Neutrophil (primary cell): ENCODE measurements at regions not wholly inside any gene's neighbourhood (a gene's known extent, or its start where the extent isn't known, plus 50 kb on each side); places are given as distances from the start of the nearest gene placed in this dataset.
A peak's percentile ranks its signal among the peaks of the same experiment; 100 is the strongest.

Experiments
- H3K27ac ChIP-seq: fragments of 200-600 bp; sonication (generic); 2 replicates; pipeline ENCODE4 v1.5.1; 2016; ENCODE audit warnings: mild to moderate bottlenecking, moderate library complexity
- H3K27me3 ChIP-seq: fragments of 200-600 bp; sonication (generic); 2 replicates; pipeline ENCODE4 v1.6.0; 2016; ENCODE audit warnings: mild to moderate bottlenecking
- H3K36me3 ChIP-seq: fragments of 200-600 bp; sonication (generic); 2 replicates; pipeline ENCODE4 v1.5.1; 2017
- H3K4me1 ChIP-seq, 2 experiments: fragments of 200-600 bp in 1 of 2; sonication (generic) in 1 of 2; 1 replicate in 1 of 2; 2 replicates in 1 of 2; pipeline versions ENCODE4 v1.5.1 to v1.6.1; 2013 to 2016; ENCODE audit warnings: low read depth in 1 of 2, low read length in 1 of 2, mild to moderate bottlenecking in 1 of 2, moderate library complexity in 1 of 2; ENCODE audit not compliant: control insufficient read depth in 1 of 2, insufficient read depth in 1 of 2
- H3K4me3 ChIP-seq, 2 experiments: fragments of 200-600 bp in 1 of 2; sonication (generic) in 1 of 2; 1 replicate in 1 of 2; 2 replicates in 1 of 2; pipeline ENCODE4 v1.5.1; 2013 to 2016; ENCODE audit warnings: low read depth in 1 of 2, low read length in 1 of 2, mild to moderate bottlenecking in 1 of 2, moderate library complexity in 1 of 2
- H3K9me3 ChIP-seq: fragments of 200-600 bp; sonication (generic); 2 replicates; pipeline ENCODE4 v1.5.1; 2016
- TF ChIP-seq, protein P1 (sequence below): fragments of 200-600 bp; sonication (generic); IDR thresholded peaks from 2 replicates; pipeline ENCODE4 v1.5.1; 2016; ENCODE audit warnings: antibody characterized with exemption

DNA sequence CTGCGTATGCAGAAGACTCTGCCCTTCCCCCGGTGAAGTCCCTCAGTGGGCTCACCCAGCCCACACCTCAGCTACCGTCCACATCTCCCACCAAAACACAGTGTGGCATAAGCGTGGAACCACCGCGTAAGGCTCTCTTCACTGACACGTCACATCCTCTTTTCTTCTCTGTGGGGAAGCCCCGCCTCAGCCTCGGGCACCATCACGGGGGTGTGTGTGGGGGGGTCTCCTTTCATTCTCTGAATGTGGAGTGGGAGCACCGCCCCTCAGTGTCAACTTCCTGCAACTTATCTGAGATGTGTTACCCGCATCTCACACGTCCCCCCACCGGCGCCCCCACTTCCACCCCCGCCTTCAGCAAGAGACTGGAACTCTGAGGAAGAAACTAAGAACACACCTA lies 388.4 kb upstream of the JARID2 start:
- H3K27me3 ChIP-seq, result no peaks in the 10 kb centered on the region
- H3K36me3 ChIP-seq, result no peaks in the 10 kb centered on the region
- peak overlapping the region; percentile 90 for H3K27ac ChIP-seq
- H3K9me3 ChIP-seq, result no peaks in the 10 kb centered on the region
- H3K4me1 ChIP-seq, result peaks cover 20 to 31% of the 10 kb centered on the region in 2 experiments
- peak overlapping the region; percentile 42 to 56 for H3K4me3 ChIP-seq
- TF ChIP-seq, protein P1, sequence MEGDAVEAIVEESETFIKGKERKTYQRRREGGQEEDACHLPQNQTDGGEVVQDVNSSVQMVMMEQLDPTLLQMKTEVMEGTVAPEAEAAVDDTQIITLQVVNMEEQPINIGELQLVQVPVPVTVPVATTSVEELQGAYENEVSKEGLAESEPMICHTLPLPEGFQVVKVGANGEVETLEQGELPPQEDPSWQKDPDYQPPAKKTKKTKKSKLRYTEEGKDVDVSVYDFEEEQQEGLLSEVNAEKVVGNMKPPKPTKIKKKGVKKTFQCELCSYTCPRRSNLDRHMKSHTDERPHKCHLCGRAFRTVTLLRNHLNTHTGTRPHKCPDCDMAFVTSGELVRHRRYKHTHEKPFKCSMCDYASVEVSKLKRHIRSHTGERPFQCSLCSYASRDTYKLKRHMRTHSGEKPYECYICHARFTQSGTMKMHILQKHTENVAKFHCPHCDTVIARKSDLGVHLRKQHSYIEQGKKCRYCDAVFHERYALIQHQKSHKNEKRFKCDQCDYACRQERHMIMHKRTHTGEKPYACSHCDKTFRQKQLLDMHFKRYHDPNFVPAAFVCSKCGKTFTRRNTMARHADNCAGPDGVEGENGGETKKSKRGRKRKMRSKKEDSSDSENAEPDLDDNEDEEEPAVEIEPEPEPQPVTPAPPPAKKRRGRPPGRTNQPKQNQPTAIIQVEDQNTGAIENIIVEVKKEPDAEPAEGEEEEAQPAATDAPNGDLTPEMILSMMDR, result no peak

DNA sequence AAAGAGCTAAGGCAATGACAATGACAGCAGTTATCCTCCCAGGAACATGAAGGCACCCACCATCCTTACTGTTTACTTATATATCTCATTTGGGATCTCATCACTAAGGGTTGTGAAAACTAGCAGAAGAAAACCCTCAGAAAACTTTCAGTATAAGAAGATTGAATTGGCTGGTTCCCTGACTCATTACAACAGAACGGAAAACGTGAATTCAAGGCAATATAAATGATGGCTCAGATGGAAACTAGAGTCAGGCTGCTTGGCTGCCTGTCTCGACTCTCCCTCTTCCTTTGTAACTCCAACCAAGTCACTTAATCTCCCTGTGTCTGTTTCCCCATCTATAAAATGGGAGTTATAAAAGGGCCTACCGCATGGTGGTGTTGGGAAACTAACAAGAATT lies 387.1 kb upstream of the JARID2 start:
- H3K27ac ChIP-seq, result peak overlapping the region; percentile 54
- H3K27me3 ChIP-seq, result no peaks in the 10 kb centered on the region
- H3K4me3 ChIP-seq, result no peak overlapping the region
- peaks cover 23 to 40% of the 10 kb centered on the region in 2 experiments for H3K4me1 ChIP-seq
- TF ChIP-seq, protein P1, result no peak
- H3K9me3 ChIP-seq, result no peaks in the 10 kb centered on the region
- no peaks in the 10 kb centered on the region for H3K36me3 ChIP-seq

- H3K27me3 ChIP-seq, result no peaks in the 10 kb centered on the region
- TF ChIP-seq, protein P1, result no peak
- H3K36me3 ChIP-seq, result no peaks in the 10 kb centered on the region
- peaks cover 43 to 60% of the 10 kb centered on the region in 2 experiments for H3K4me1 ChIP-seq
- H3K27ac ChIP-seq, result peak overlapping the region; percentile 41
- H3K4me3 ChIP-seq, result no peak overlapping the region
- H3K9me3 ChIP-seq, result no peaks in the 10 kb centered on the region
These were observed 385.1 kb upstream of the JARID2 start for GRCh38 chr6:14860774-14861173.

- H3K4me3 ChIP-seq, result no peak overlapping the region
- H3K9me3 ChIP-seq, result no peaks in the 10 kb centered on the region
- H3K36me3 ChIP-seq, result no peaks in the 10 kb centered on the region
- peaks cover 51 to 68% of the 10 kb centered on the region in 2 experiments for H3K4me1 ChIP-seq
- peak overlapping the region; percentile 41 for H3K27ac ChIP-seq
- H3K27me3 ChIP-seq, result no peaks in the 10 kb centered on the region
- TF ChIP-seq, protein P1, result no peak
These were observed 384.4 kb upstream of the JARID2 start for GRCh38 chr6:14861491-14861943.

DNA sequence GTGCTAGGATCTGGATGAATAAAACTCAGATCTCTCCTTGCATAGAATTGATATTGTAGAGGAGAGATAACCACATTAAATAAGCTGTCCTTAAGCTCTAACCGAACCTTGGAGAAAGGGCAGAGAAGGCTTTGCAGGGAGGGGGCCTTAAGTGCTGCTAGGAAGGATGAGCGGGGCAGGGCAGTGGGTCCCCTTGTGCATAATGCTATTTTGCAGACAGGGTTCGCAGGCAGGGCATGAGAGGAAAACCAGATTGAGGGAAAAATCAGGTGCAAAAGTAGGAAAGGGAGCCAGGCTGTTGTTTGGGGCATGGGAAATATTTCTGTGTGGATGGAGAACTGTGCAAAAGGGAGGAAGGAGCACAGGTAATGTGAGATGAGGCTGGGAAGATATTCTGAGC lies 383.0 kb upstream of the JARID2 start:
- H3K4me1 ChIP-seq, result peaks cover 49 to 68% of the 10 kb centered on the region in 2 experiments
- TF ChIP-seq, protein P1, result no peak
- H3K4me3 ChIP-seq, result no peak overlapping the region
- H3K27me3 ChIP-seq, result no peaks in the 10 kb centered on the region
- no peaks in the 10 kb centered on the region for H3K9me3 ChIP-seq
- peak overlapping the region; percentile 89 for H3K27ac ChIP-seq
- H3K36me3 ChIP-seq, result no peaks in the 10 kb centered on the region
